ENCODE measurements at regions not wholly inside any gene's neighbourhood (a gene's known extent, or its start where the extent isn't known, plus 50 kb on each side); places are given as distances from the start of the nearest gene placed in this dataset.

DNA sequence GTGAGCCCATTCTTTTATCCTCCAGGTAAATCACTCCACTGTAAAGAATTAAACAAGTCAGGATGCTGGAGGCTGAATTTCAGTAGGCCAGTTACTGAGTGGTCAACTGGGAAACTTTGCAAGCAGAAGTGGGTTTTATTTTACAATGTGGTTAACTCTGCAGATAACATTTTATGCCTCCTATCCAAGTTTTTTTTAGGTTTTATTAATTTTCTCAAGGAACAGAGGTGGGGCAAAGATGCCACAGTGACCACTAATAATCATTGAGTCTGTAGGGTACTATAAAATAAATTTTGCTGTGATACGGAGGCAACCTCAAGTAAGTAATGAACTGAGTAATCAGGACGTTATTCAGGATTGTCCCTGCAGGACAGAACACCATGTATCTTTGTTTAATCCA lies 599.9 kb downstream of the METTL15 start:
- H3K36me3 ChIP-seq (ENCODE audit: low read depth): no peaks in the 10 kb centered on the region
- no peaks in the 10 kb centered on the region for H3K4me1 ChIP-seq (ENCODE audit: insufficient read depth)
- no peak overlapping the region for H3K27ac ChIP-seq
- no peak overlapping the region for H3K9ac ChIP-seq
- WGBS, 2 experiments (ENCODE audit: low coverage in 1 of 2, low lambda C conversion rate in 2 of 2, missing lambda C conversion rate in 2 of 2): 40 to 52% methylated on average over 2 of the region's 2 CpGs
- H2AFZ ChIP-seq: no peak overlapping the region
- no peaks in the 10 kb centered on the region for H4K20me1 ChIP-seq (ENCODE audit: insufficient read depth)
- H3K9me2 ChIP-seq (ENCODE audit: insufficient read depth): no peaks in the 10 kb centered on the region
- H3K27me3 ChIP-seq (replicated peaks; ENCODE audit: insufficient read depth): no peaks in the 10 kb centered on the region
- H3K9me3 ChIP-seq (ENCODE audit: low read depth): no peaks in the 10 kb centered on the region
- no peaks in the 10 kb centered on the region for H3F3A ChIP-seq (ENCODE audit: insufficient read depth)
- no peak for TF ChIP-seq EZH2phosphoT487 (IDR thresholded peaks at IDR 0.05; ENCODE audit: insufficient read depth, low read depth)
- no peak for TF ChIP-seq EZH2 (IDR thresholded peaks at IDR 0.05; ENCODE audit: insufficient read depth, poor library complexity, severe bottlenecking)
- H3K4me2 ChIP-seq (ENCODE audit: unreplicated experiment): no peak overlapping the region
- in situ Hi-C loops (cut with MboI): no loop called here
- H3K4me3 ChIP-seq: no peak overlapping the region
- no peaks in the 10 kb centered on the region for H3K79me2 ChIP-seq (ENCODE audit: insufficient read depth)
- DNase-seq: no peak

GRCh38 chr11:28704801-28705200 lies 596.6 kb downstream of the METTL15 start:
- no peaks in the 10 kb centered on the region for H4K20me1 ChIP-seq (ENCODE audit: insufficient read depth)
- H3K27me3 ChIP-seq (replicated peaks; ENCODE audit: insufficient read depth): no peaks in the 10 kb centered on the region
- no peak overlapping the region for H3K4me2 ChIP-seq (ENCODE audit: unreplicated experiment)
- no peaks in the 10 kb centered on the region for H3F3A ChIP-seq (ENCODE audit: insufficient read depth)
- no peaks in the 10 kb centered on the region for H3K79me2 ChIP-seq (ENCODE audit: insufficient read depth)
- H3K9me3 ChIP-seq (ENCODE audit: low read depth): no peaks in the 10 kb centered on the region
- TF ChIP-seq EZH2phosphoT487 (IDR thresholded peaks at IDR 0.05; ENCODE audit: insufficient read depth, low read depth) (no peak), EZH2 (IDR thresholded peaks at IDR 0.05; ENCODE audit: insufficient read depth, poor library complexity, severe bottlenecking) (no peak)
- no peak overlapping the region for H3K27ac ChIP-seq
- DNase-seq: no peak
- H3K4me1 ChIP-seq (ENCODE audit: insufficient read depth): peaks cover 10% of the 10 kb centered on the region
- no peak overlapping the region for H3K4me3 ChIP-seq
- no peak overlapping the region for H3K9ac ChIP-seq
- H3K36me3 ChIP-seq (ENCODE audit: low read depth): no peaks in the 10 kb centered on the region
- H3K9me2 ChIP-seq (ENCODE audit: insufficient read depth): no peaks in the 10 kb centered on the region
- in situ Hi-C loops (cut with MboI): no loop called here
- no peak overlapping the region for H2AFZ ChIP-seq

DNA sequence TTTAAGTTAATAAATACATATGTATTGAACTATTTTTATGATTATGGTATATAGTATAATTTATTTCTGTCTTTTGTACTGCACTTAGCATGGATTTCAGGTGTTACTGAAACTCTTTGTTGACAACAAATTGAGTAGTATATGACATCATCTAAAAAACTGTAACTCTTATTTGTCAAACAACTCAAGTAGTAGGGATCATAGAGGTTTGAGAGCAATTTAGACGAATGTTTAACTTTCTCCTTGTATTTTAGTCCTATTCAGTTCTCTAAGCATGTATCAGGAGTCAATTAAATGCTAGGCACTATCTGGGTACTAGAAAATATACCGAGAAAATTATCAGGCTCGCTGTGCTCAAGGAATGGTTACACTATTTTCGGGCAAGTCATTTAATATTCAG lies 595.2 kb downstream of the METTL15 start:
- no peak for DNase-seq
- Histone ChIP-seq H3K9me2 (ENCODE audit: insufficient read depth) (no peaks in the 10 kb centered on the region), H3K27me3 (replicated peaks; ENCODE audit: insufficient read depth) (no peaks in the 10 kb centered on the region), H3K9me3 (ENCODE audit: low read depth) (no peaks in the 10 kb centered on the region), H2AFZ (no peak overlapping the region), H4K20me1 (ENCODE audit: insufficient read depth) (no peaks in the 10 kb centered on the region), H3K27ac (no peak overlapping the region), H3F3A (ENCODE audit: insufficient read depth) (no peaks in the 10 kb centered on the region), H3K4me3 (no peak overlapping the region), H3K9ac (no peak overlapping the region), H3K4me2 (ENCODE audit: unreplicated experiment) (no peak overlapping the region), H3K4me1 (ENCODE audit: insufficient read depth) (peaks cover 10% of the 10 kb centered on the region), H3K79me2 (ENCODE audit: insufficient read depth) (no peaks in the 10 kb centered on the region), H3K36me3 (ENCODE audit: low read depth) (no peaks in the 10 kb centered on the region)
- in situ Hi-C loops (cut with MboI): no loop called here
- TF ChIP-seq EZH2 (IDR thresholded peaks at IDR 0.05; ENCODE audit: insufficient read depth, poor library complexity, severe bottlenecking) (no peak), EZH2phosphoT487 (IDR thresholded peaks at IDR 0.05; ENCODE audit: insufficient read depth, low read depth) (no peak)
- 63 to 70% methylated on average over 4 of the region's 4 CpGs for WGBS, 2 experiments (ENCODE audit: low coverage in 1 of 2, low lambda C conversion rate in 2 of 2, missing lambda C conversion rate in 2 of 2)

DNA sequence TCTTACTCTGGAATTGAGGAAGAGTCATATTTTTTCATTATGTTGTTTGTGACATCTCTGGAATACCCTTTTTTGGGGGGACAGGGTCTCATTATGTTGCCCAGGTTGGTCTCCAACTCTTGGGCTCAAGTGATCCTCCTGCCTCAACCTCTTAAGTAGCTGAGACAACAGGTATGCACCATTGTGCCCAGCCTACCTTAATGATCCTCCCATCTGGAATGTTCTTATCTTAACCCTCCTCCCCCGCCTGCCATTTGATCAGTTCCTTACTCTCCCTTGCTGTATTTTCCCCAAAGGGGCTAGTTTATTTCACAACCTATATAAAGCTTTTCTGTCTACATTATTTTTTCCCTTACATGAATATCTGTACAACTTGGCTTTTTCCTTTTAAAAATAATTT lies 594.7 kb downstream of the METTL15 start:
- Histone ChIP-seq H3K79me2 (ENCODE audit: insufficient read depth) (no peaks in the 10 kb centered on the region), H3K9ac (no peak overlapping the region), H3K27me3 (replicated peaks; ENCODE audit: insufficient read depth) (no peaks in the 10 kb centered on the region), H3K4me2 (ENCODE audit: unreplicated experiment) (no peak overlapping the region), H3K4me3 (no peak overlapping the region), H3K36me3 (ENCODE audit: low read depth) (no peaks in the 10 kb centered on the region), H3K27ac (no peak overlapping the region), H3K9me2 (ENCODE audit: insufficient read depth) (no peaks in the 10 kb centered on the region), H3K9me3 (ENCODE audit: low read depth) (no peaks in the 10 kb centered on the region), H3F3A (ENCODE audit: insufficient read depth) (no peaks in the 10 kb centered on the region), H2AFZ (no peak overlapping the region), H3K4me1 (ENCODE audit: insufficient read depth) (peaks cover 15% of the 10 kb centered on the region), H4K20me1 (ENCODE audit: insufficient read depth) (no peaks in the 10 kb centered on the region)
- no peak for DNase-seq
- no peak for TF ChIP-seq EZH2 (IDR thresholded peaks at IDR 0.05; ENCODE audit: insufficient read depth, poor library complexity, severe bottlenecking)
- no peak for TF ChIP-seq EZH2phosphoT487 (IDR thresholded peaks at IDR 0.05; ENCODE audit: insufficient read depth, low read depth)
- 82 to 88% methylated on average over 1 of the region's 1 CpG for WGBS, 2 experiments (ENCODE audit: low coverage in 1 of 2, low lambda C conversion rate in 2 of 2, missing lambda C conversion rate in 2 of 2)
- in situ Hi-C loops (cut with MboI): no loop called here

DNA sequence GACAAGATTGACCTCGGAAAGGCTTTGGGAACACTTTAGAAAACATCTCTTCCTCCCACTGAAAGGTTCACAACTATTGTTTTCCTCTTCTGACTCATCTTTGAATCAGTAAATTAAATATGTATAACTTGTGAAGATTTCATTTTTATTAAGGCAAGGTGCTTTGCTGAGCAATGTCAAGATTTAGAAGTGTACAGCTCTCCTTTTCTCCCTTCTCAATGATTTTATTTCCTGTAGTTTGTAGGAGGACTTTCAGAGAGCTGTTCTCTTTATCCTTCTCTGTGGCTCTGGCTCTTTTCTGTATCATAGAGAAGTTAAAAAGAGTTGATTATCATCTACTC lies 594.2 kb downstream of the METTL15 start:
- H3K9me2 ChIP-seq (ENCODE audit: insufficient read depth): no peaks in the 10 kb centered on the region
- H3K36me3 ChIP-seq (ENCODE audit: low read depth): no peaks in the 10 kb centered on the region
- H3K9ac ChIP-seq: no peak overlapping the region
- H3K27ac ChIP-seq: no peak overlapping the region
- no peak overlapping the region for H3K4me3 ChIP-seq
- DNase-seq: peak; percentile 15
- 0 out of 2 replicates have a peak overlapping the region, but pooled peaks have one; percentile 13 for H2AFZ ChIP-seq
- no peaks in the 10 kb centered on the region for H4K20me1 ChIP-seq (ENCODE audit: insufficient read depth)
- no peaks in the 10 kb centered on the region for H3K79me2 ChIP-seq (ENCODE audit: insufficient read depth)
- TF ChIP-seq EZH2 (IDR thresholded peaks at IDR 0.05; ENCODE audit: insufficient read depth, poor library complexity, severe bottlenecking): no peak
- H3K4me2 ChIP-seq (ENCODE audit: unreplicated experiment): no peak overlapping the region
- H3K4me1 ChIP-seq (ENCODE audit: insufficient read depth): peaks cover 19% of the 10 kb centered on the region
- 80 to 100% methylated on average over 1 of the region's 1 CpG for WGBS, 2 experiments (ENCODE audit: low coverage in 1 of 2, low lambda C conversion rate in 2 of 2, missing lambda C conversion rate in 2 of 2)
- in situ Hi-C loops (cut with MboI): no loop called here
- no peaks in the 10 kb centered on the region for H3K9me3 ChIP-seq (ENCODE audit: low read depth)
- H3K27me3 ChIP-seq (replicated peaks; ENCODE audit: insufficient read depth): no peaks in the 10 kb centered on the region
- H3F3A ChIP-seq (ENCODE audit: insufficient read depth): no peaks in the 10 kb centered on the region
